Neural progenitor cell (in vitro differentiated cells): ENCODE measurements at regions not wholly inside any gene's neighbourhood (a gene's known extent, or its start where the extent isn't known, plus 50 kb on each side); places are given as distances from the start of the nearest gene placed in this dataset.

Source experiments
- EZH2 ChIP-seq: fragments of 200-600 bp; sonication (generic); IDR thresholded peaks from 2 replicates; pipeline ENCODE4 v1.6.1; 2017; ENCODE audit warnings: antibody characterized with exemption, mild to moderate bottlenecking, moderate library complexity
- EZH2phosphoT487 ChIP-seq: fragments of 200-600 bp; sonication (generic); IDR thresholded peaks from 2 replicates; pipeline ENCODE4 v1.6.1; 2017; ENCODE audit warnings: antibody characterized with exemption
- TF ChIP-seq, protein P1 (sequence below): fragments of 200-600 bp; sonication (generic); IDR thresholded peaks from 2 replicates; pipeline ENCODE4 v1.5.1; 2017; ENCODE audit warnings: antibody characterized with exemption, mild to moderate bottlenecking

DNA sequence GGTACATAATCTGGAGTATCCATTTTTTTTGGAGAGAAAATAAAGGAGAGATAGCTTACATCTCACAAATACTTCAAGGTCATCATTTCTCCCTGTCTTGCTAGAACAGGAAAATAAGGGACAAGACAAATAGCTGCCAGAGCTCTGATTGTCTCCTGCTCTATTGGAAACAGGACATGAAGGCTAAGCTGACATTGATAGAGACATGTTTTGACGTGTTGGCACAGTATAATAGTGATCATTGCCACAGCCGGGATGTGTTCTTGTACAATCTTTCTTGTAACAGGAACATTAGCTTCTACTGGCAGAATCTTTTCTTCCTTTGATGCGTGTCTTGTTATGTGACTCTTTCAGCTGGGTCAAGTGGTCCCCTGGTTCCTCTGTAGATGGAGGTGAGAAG is 279.3 kb upstream of the MTPN start:
- TF ChIP-seq, protein P1, sequence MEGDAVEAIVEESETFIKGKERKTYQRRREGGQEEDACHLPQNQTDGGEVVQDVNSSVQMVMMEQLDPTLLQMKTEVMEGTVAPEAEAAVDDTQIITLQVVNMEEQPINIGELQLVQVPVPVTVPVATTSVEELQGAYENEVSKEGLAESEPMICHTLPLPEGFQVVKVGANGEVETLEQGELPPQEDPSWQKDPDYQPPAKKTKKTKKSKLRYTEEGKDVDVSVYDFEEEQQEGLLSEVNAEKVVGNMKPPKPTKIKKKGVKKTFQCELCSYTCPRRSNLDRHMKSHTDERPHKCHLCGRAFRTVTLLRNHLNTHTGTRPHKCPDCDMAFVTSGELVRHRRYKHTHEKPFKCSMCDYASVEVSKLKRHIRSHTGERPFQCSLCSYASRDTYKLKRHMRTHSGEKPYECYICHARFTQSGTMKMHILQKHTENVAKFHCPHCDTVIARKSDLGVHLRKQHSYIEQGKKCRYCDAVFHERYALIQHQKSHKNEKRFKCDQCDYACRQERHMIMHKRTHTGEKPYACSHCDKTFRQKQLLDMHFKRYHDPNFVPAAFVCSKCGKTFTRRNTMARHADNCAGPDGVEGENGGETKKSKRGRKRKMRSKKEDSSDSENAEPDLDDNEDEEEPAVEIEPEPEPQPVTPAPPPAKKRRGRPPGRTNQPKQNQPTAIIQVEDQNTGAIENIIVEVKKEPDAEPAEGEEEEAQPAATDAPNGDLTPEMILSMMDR, result no peak
- no peak for TF ChIP-seq EZH2
- no peak for TF ChIP-seq EZH2phosphoT487
